AG09319 (cell line): ENCODE measurements at regions not wholly inside any gene's neighbourhood (a gene's known extent, or its start where the extent isn't known, plus 50 kb on each side); places are given as distances from the start of the nearest gene placed in this dataset.
A peak's percentile ranks its signal among the peaks of the same experiment; 100 is the strongest.
"Not testable (repeated sequence)": the region's sequence is repeated elsewhere in the genome, so short reads cannot be mapped to it uniquely, and the experiment has no call there.

Experiments used
- DNase-seq: peaks from one replicate; pipeline ENCODE4 v3.0.0-alpha.2; 2010; ENCODE audit warnings: low read depth; ENCODE audit errors: extremely low read depth
- CTCF ChIP-seq: IDR thresholded peaks from 2 replicates; pipeline ENCODE4 v1.5.1; 2011; ENCODE audit warnings: low read depth, mild to moderate bottlenecking, inconsistent platforms, low read length, moderate library complexity

- peak; percentile 87 for DNase-seq
- peak; percentile 84 for TF ChIP-seq CTCF
These were observed 314.9 kb upstream of the DIPK2B start for GRCh38 chrX:45515262-45516215.

GRCh38 chrX:45513042-45513441, 312.4 kb upstream of the DIPK2B start:
- no peak for TF ChIP-seq CTCF
- DNase-seq = no peak

GRCh38 chrX:45508454-45508853, 307.8 kb upstream of the DIPK2B start:
- no peak for TF ChIP-seq CTCF
- DNase-seq = no peak

- no peak for DNase-seq
- no peak for TF ChIP-seq CTCF
These were observed 305.6 kb upstream of the DIPK2B start for GRCh38 chrX:45506149-45506730.

GRCh38 chrX:45505214-45505613, 304.5 kb upstream of the DIPK2B start:
- DNase-seq = no peak

GRCh38 chrX:45503787-45504362, 303.2 kb upstream of the DIPK2B start:
- DNase-seq = not testable (repeated sequence)

More at GRCh38 chrX:45505214-45505613, 304.5 kb upstream of the DIPK2B start:
- TF ChIP-seq CTCF = no peak

GRCh38 chrX:45502396-45502795, 301.7 kb upstream of the DIPK2B start:
- no peak for TF ChIP-seq CTCF
- no peak for DNase-seq
